ENCODE measurements at regions not wholly inside any gene's neighbourhood (a gene's known extent, or its start where the extent isn't known, plus 50 kb on each side); places are given as distances from the start of the nearest gene placed in this dataset.

GRCh38 chr3:13705702-13706280, 156.9 kb downstream of the FBLN2 start:
- ChIA-PET POLR2A (no interaction called here), CTCF (no interaction called here)
- intact Hi-C loops (cut with micrococcal nuclease; ENCODE audit: unreplicated experiment), result no loop called here
- Histone ChIP-seq H3K27ac (ENCODE audit: low read length) (no peak overlapping the region), H3K4me3 (ENCODE audit: low read depth in 2 of 2, low read length in 2 of 2) (no peak overlapping the region), H3K27me3 (ENCODE audit: control insufficient read depth, insufficient read depth, low read length) (no peaks in the 10 kb centered on the region), H3K9me3 (ENCODE audit: control insufficient read depth, insufficient read depth, low read depth, low read length) (no peaks in the 10 kb centered on the region), H3K4me1 (ENCODE audit: control insufficient read depth, insufficient read depth, low read length) (no peaks in the 10 kb centered on the region), H3K36me3 (ENCODE audit: control insufficient read depth, insufficient read depth, low read length) (no peaks in the 10 kb centered on the region)
- DNase-seq (ENCODE audit: low read depth, low spot score) (no peak), ATAC-seq (no peak)
- no peak for TF ChIP-seq CTCF (IDR thresholded peaks at IDR 0.05)
- TF ChIP-seq TCF7L2 (IDR thresholded peaks at IDR 0.05; ENCODE audit: low read depth, low read length), result no peak
- TF ChIP-seq POLR2AphosphoS5 (IDR thresholded peaks at IDR 0.05; ENCODE audit: low read depth, low read length), result no peak
- TF ChIP-seq SIN3A (IDR thresholded peaks at IDR 0.05; ENCODE audit: borderline replicate concordance, insufficient read depth, low read depth, low read length), result no peak
- TF ChIP-seq REST (IDR thresholded peaks at IDR 0.05; ENCODE audit: insufficient read depth in 1 of 2, low read depth in 2 of 2, low read length in 1 of 2), result no peak
- no TSS peak for BruUV-seq (replicated peaks)
- in situ Hi-C loops (cut with HindIII; ENCODE audit: low pct_unique_long_range_greater_than_20kb, low sequenced_read_pairs), result no loop called here

GRCh38 chr3:13705051-13705450, 156.1 kb downstream of the FBLN2 start:
- H3K9me3 ChIP-seq (ENCODE audit: control insufficient read depth, insufficient read depth, low read depth, low read length), result no peaks in the 10 kb centered on the region
- H3K27ac ChIP-seq (ENCODE audit: low read length), result no peak overlapping the region
- H3K4me1 ChIP-seq (ENCODE audit: control insufficient read depth, insufficient read depth, low read length), result no peaks in the 10 kb centered on the region
- ChIA-PET CTCF (no interaction called here), POLR2A (no interaction called here)
- H3K4me3 ChIP-seq (ENCODE audit: low read depth in 2 of 2, low read length in 2 of 2), result no peak overlapping the region
- H3K27me3 ChIP-seq (ENCODE audit: control insufficient read depth, insufficient read depth, low read length), result no peaks in the 10 kb centered on the region
- ATAC-seq (no peak), DNase-seq (ENCODE audit: low read depth, low spot score) (no peak)
- TF ChIP-seq POLR2AphosphoS5 (IDR thresholded peaks at IDR 0.05; ENCODE audit: low read depth, low read length), result no peak
- TF ChIP-seq REST (IDR thresholded peaks at IDR 0.05; ENCODE audit: insufficient read depth in 1 of 2, low read depth in 2 of 2, low read length in 1 of 2), result no peak
- TF ChIP-seq TCF7L2 (IDR thresholded peaks at IDR 0.05; ENCODE audit: low read depth, low read length), result no peak
- TF ChIP-seq SIN3A (IDR thresholded peaks at IDR 0.05; ENCODE audit: borderline replicate concordance, insufficient read depth, low read depth, low read length), result no peak
- no peak for TF ChIP-seq CTCF (IDR thresholded peaks at IDR 0.05)
- H3K36me3 ChIP-seq (ENCODE audit: control insufficient read depth, insufficient read depth, low read length), result no peaks in the 10 kb centered on the region
- in situ Hi-C loops (cut with HindIII; ENCODE audit: low pct_unique_long_range_greater_than_20kb, low sequenced_read_pairs) (no loop called here), intact Hi-C loops (cut with micrococcal nuclease; ENCODE audit: unreplicated experiment) (no loop called here)
- no TSS peak for BruUV-seq (replicated peaks)
